Left ventricle myocardium inferior (tissue), 1 donor: ENCODE measurements at regions not wholly inside any gene's neighbourhood (a gene's known extent, or its start where the extent isn't known, plus 50 kb on each side); places are given as distances from the start of the nearest gene placed in this dataset.
"Not testable (repeated sequence)": the region's sequence is repeated elsewhere in the genome, so short reads cannot be mapped to it uniquely, and the experiment has no call there.

Source experiments
- DNase-seq: peaks from one replicate; pipeline ENCODE4 v3.0.0-alpha.2; 2020
- H3K27ac ChIP-seq: fragments of 200-600 bp; replicated peaks from 2 replicates; pipeline ENCODE4 v1.8.0; 2021
- H3K27me3 ChIP-seq: fragments of 200-600 bp; 2 replicates; pipeline ENCODE4 v1.8.0; 2021; ENCODE audit warnings: low read depth
- H3K36me3 ChIP-seq: fragments of 200-600 bp; 2 replicates; pipeline ENCODE4 v1.8.0; 2021
- H3K4me1 ChIP-seq: fragments of 200-600 bp; 2 replicates; pipeline ENCODE4 v1.8.0; 2021
- H3K4me3 ChIP-seq: fragments of 200-600 bp; 2 replicates; pipeline ENCODE4 v1.8.0; 2021; ENCODE audit warnings: mild to moderate bottlenecking, moderate library complexity
- H3K9me3 ChIP-seq: fragments of 200-600 bp; replicated peaks from 2 replicates; pipeline ENCODE4 v1.8.0; 2021
- intact Hi-C: fragments of 100-400 bp; cut with micrococcal nuclease; formaldehyde crosslinking; loops from one replicate; pipeline ENCODE4 v1.11.0; 2022
- TF ChIP-seq, protein P1 (sequence below): fragments of 200-600 bp; IDR thresholded peaks from 2 replicates; pipeline ENCODE4 v1.8.0; 2021; ENCODE audit warnings: antibody characterized with exemption, mild to moderate bottlenecking, borderline replicate concordance
- donor health status: DM: no; HTN: yes; CAD: no; lungs with severe emphysema.

DNA sequence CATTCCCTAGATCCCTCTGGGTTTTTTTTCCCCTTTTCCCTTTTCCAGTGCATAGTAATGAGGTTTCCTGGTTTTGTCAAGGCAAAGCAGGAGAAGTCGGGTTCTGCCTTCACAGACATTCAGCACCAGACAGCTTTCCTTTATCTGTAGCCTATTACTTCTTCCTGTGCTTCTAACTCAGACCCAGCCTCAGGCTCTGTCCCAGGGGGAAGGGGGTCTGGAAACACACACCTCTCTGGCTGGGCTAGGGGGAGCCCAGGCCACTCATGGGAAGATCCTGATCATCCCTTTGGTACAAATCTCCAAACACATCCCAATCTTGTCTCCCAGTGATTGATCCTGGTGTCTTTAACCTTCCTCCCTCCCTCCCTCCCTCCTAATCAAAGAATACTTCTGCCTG, 656.4 kb downstream of the LMO4 start:
- Histone ChIP-seq H3K4me1 (no peaks in the 10 kb centered on the region), H3K27me3 (peaks cover 10% of the 10 kb centered on the region), H3K36me3 (no peaks in the 10 kb centered on the region), H3K27ac (no peak overlapping the region), H3K9me3 (no peaks in the 10 kb centered on the region), H3K4me3 (no peak overlapping the region)
- no peak for DNase-seq
- intact Hi-C loops = no loop called here
- TF ChIP-seq, protein P1, sequence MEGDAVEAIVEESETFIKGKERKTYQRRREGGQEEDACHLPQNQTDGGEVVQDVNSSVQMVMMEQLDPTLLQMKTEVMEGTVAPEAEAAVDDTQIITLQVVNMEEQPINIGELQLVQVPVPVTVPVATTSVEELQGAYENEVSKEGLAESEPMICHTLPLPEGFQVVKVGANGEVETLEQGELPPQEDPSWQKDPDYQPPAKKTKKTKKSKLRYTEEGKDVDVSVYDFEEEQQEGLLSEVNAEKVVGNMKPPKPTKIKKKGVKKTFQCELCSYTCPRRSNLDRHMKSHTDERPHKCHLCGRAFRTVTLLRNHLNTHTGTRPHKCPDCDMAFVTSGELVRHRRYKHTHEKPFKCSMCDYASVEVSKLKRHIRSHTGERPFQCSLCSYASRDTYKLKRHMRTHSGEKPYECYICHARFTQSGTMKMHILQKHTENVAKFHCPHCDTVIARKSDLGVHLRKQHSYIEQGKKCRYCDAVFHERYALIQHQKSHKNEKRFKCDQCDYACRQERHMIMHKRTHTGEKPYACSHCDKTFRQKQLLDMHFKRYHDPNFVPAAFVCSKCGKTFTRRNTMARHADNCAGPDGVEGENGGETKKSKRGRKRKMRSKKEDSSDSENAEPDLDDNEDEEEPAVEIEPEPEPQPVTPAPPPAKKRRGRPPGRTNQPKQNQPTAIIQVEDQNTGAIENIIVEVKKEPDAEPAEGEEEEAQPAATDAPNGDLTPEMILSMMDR = no peak

DNA sequence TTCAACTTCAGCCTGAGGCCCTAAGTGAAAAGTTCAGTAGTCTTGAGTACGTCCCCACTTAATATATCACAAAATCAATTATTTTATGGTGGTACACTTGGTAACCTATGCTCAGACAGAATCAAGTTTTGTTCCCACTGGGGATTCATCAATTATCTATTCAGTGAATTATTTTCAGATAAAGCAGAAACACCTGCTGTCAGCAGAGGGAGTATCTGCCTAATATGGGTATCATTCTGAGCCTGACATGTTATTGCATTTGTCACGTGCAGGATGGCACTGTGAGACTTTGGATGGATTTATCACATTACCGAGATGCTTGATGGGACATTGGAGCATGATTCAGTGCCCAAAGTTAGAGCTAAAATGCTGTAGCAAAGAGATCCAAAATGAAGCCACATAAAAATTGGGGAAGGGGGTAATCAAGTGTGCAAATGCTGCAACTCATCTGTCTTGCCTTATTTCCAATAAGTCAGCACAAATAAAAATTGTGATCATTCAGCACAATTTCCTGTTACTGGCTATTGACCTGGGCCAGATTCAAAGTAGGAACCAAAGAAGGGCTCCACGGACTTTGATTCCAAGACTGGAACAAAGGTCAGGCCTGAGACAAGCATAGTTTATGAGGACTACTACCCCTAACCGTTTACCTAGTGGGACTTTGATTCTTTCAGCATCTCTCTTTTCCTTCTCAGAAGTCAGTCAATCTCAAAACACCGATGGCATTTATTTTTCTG, 657.6 kb downstream of the LMO4 start:
- Histone ChIP-seq H3K4me1 (no peaks in the 10 kb centered on the region), H3K4me3 (no peak overlapping the region), H3K9me3 (no peaks in the 10 kb centered on the region), H3K36me3 (no peaks in the 10 kb centered on the region), H3K27me3 (peaks cover 10% of the 10 kb centered on the region), H3K27ac (no peak overlapping the region)
- TF ChIP-seq, protein P1 = no peak
- intact Hi-C loops = no loop called here
- no peak for DNase-seq

GRCh38 chr1:87989346-87989745, 660.7 kb downstream of the LMO4 start:
- DNase-seq = no peak
- H3K27me3 ChIP-seq = no peaks in the 10 kb centered on the region
- intact Hi-C loops = no loop called here

DNA sequence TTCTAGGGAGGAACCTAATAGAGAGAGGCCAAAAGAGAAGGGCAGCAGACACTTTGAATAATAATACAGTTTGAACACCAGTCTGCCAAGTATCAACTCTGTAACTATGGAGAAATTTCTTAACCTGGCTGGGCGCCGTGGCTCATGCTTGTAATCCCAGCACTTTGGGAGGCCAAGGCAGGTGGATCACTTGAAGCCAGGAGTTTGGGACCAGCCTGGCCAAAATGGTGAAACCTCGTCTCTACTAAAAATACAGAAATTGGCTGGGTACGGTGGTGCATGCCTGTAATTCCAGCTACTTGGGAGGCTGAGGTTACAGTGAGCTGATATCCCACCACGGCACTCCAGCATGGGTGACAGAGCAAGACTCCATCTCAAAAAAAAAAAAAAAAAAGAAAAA, 663.9 kb downstream of the LMO4 start:
- H3K4me1 ChIP-seq, H3K9me3 ChIP-seq, H3K27ac ChIP-seq, H3K27me3 ChIP-seq, H3K36me3 ChIP-seq, H3K4me3 ChIP-seq, DNase-seq, intact Hi-C loops: not testable (repeated sequence)

More at GRCh38 chr1:87989346-87989745, 660.7 kb downstream of the LMO4 start:
- Histone ChIP-seq H3K9me3 (no peaks in the 10 kb centered on the region), H3K36me3 (no peaks in the 10 kb centered on the region), H3K27ac (no peak overlapping the region), H3K4me1 (no peaks in the 10 kb centered on the region), H3K4me3 (no peak overlapping the region)
- TF ChIP-seq, protein P1 = no peak

DNA sequence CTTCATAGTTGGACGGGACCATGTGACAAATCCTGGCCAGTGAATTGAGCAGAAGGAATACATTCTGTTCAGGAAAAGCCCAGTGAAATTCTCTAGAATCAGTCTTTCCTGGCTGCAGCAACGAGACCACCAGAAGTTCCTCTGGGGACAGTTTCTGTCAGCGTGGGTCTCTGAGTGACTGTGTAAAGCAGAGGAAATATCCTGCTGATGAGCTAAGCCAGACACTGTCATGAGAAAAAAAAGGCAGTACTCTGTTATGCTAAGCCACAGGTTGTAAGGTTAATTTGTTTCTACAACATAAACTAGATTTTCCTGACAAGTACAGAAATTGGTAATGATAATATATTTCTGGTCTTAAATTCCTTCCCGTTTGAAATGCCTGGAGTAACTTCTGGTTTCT, 664.4 kb downstream of the LMO4 start:
- Histone ChIP-seq H3K4me3 (no peak overlapping the region), H3K4me1 (no peaks in the 10 kb centered on the region), H3K27me3 (no peaks in the 10 kb centered on the region), H3K9me3 (no peaks in the 10 kb centered on the region), H3K36me3 (no peaks in the 10 kb centered on the region), H3K27ac (no peak overlapping the region)
- TF ChIP-seq, protein P1 = no peak
- intact Hi-C loops = no loop called here
- no peak for DNase-seq

- H3K27ac ChIP-seq = no peak overlapping the region
- no peaks in the 10 kb centered on the region for H3K27me3 ChIP-seq
- TF ChIP-seq, protein P1 = no peak
- no peaks in the 10 kb centered on the region for H3K9me3 ChIP-seq
- intact Hi-C loops = no loop called here
- DNase-seq = no peak
- no peaks in the 10 kb centered on the region for H3K4me1 ChIP-seq
- no peaks in the 10 kb centered on the region for H3K36me3 ChIP-seq
- H3K4me3 ChIP-seq = no peak overlapping the region
Observed at GRCh38 chr1:87999852-88000251, 671.2 kb downstream of the LMO4 start.
